GM18507 (cell line): ENCODE measurements at regions not wholly inside any gene's neighbourhood (a gene's known extent, or its start where the extent isn't known, plus 50 kb on each side); places are given as distances from the start of the nearest gene placed in this dataset.
"Not testable (repeated sequence)": the region's sequence is repeated elsewhere in the genome, so short reads cannot be mapped to it uniquely, and the experiment has no call there.

Experiments
- DNase-seq: peaks from one replicate; pipeline ENCODE4 v3.0.0; 2011; ENCODE audit warnings: low read depth; ENCODE audit not compliant: insufficient read length; ENCODE audit errors: extremely low spot score
- FAIRE-seq: peaks from 2 replicates; lab custom pipeline; 2011; peaks lifted over from hg19 to GRCh38; lab: Jason Lieb, UNC

- FAIRE-seq: no peak
- no peak for DNase-seq
Observed at GRCh38 chr2:88855620-88856408, 164.3 kb downstream of the RPIA start.

GRCh38 chr2:88856409-88857135 is 165.1 kb downstream of the RPIA start:
- FAIRE-seq (no peak), DNase-seq (no peak)

- FAIRE-seq (no peak), DNase-seq (no peak)
Observed at GRCh38 chr2:88857274-88857741, 165.8 kb downstream of the RPIA start.

GRCh38 chr2:88857951-88858411 is 166.5 kb downstream of the RPIA start:
- peak; percentile 53 for FAIRE-seq
- no peak for DNase-seq

- no peak for FAIRE-seq
- no peak for DNase-seq
Observed at GRCh38 chr2:88859461-88859860, 168.0 kb downstream of the RPIA start.

- FAIRE-seq (no peak), DNase-seq (no peak)
Observed at GRCh38 chr2:88860421-88861075, 169.1 kb downstream of the RPIA start.

GRCh38 chr2:88865801-88866371 is 174.4 kb downstream of the RPIA start:
- no peak for FAIRE-seq
- no peak for DNase-seq

GRCh38 chr2:88866756-88867155 is 175.3 kb downstream of the RPIA start:
- no peak for DNase-seq
- FAIRE-seq: no peak

GRCh38 chr2:88868861-88869260 is 177.4 kb downstream of the RPIA start:
- no peak for FAIRE-seq
- no peak for DNase-seq

- DNase-seq (no peak), FAIRE-seq (no peak)
Observed at GRCh38 chr2:88870267-88870839, 178.9 kb downstream of the RPIA start.

GRCh38 chr2:88871336-88871735 is 179.9 kb downstream of the RPIA start:
- no peak for FAIRE-seq
- no peak for DNase-seq

- DNase-seq (no peak), FAIRE-seq (no peak)
Observed at GRCh38 chr2:88873620-88874019, 182.1 kb downstream of the RPIA start.

- DNase-seq (no peak), FAIRE-seq (no peak)
Observed at GRCh38 chr2:88874063-88874657, 182.7 kb downstream of the RPIA start.

GRCh38 chr2:88875736-88876135 is 184.3 kb downstream of the RPIA start:
- DNase-seq (no peak), FAIRE-seq (no peak)

- FAIRE-seq (no peak), DNase-seq (no peak)
Observed at GRCh38 chr2:88880441-88880953, 189.0 kb downstream of the RPIA start.

- FAIRE-seq: no peak
- no peak for DNase-seq
Observed at GRCh38 chr2:88885275-88885674, 193.8 kb downstream of the RPIA start.

GRCh38 chr2:88885679-88886416 is 194.4 kb downstream of the RPIA start:
- DNase-seq: no peak
- FAIRE-seq: no peak

- DNase-seq, FAIRE-seq: not testable (repeated sequence)
Observed at GRCh38 chr2:88887466-88887865, 196.0 kb downstream of the RPIA start.
